Body of pancreas (tissue), 4 donors: ENCODE measurements at regions not wholly inside any gene's neighbourhood (a gene's known extent, or its start where the extent isn't known, plus 50 kb on each side); places are given as distances from the start of the nearest gene placed in this dataset.

ENCODE experiments used
- ATAC-seq: fragments of 150-250 bp; one replicate; pipeline ENCODE4 v1.9.1; 2016
- DNase-seq, 4 donors: peaks; one replicate each; pipeline ENCODE4 v3.0.0-alpha.2; 2019
- H3K27ac ChIP-seq, 4 donors: fragments of 200-600 bp; sonication (generic); 1 replicate in 3 of 4; 2 replicates in 1 of 4; pipeline versions ENCODE4 v1.5.1 to v1.6.1; 2016 to 2019; ENCODE audit warnings: mild to moderate bottlenecking in 1 of 4, mixed read lengths in 1 of 4, moderate library complexity in 1 of 4
- H3K27me3 ChIP-seq, 2 donors: fragments of 200-600 bp; sonication (generic); one replicate each; pipeline ENCODE4 v1.6.0; 2016; ENCODE audit warnings: mild to moderate bottlenecking in 1 of 2
- H3K36me3 ChIP-seq, 2 donors: fragments of 200-600 bp; sonication (generic); replicated peaks in 1 of 2; 2 replicates each; pipeline ENCODE4 v1.5.1; 2016; ENCODE audit warnings: low read depth in 2 of 2; ENCODE audit not compliant: insufficient read depth in 1 of 2
- H3K4me1 ChIP-seq: fragments of 200-600 bp; sonication (generic); one replicate; pipeline ENCODE4 v1.6.0; 2016
- H3K4me3 ChIP-seq, 2 donors: fragments of 200-600 bp; sonication (generic); 1 replicate in 1 of 2; 2 replicates in 1 of 2; pipeline ENCODE4 v1.5.1; 2016 to 2019
- H3K9me3 ChIP-seq, 3 donors: fragments of 200-600 bp; sonication (generic); 1 replicate in 2 of 3; 2 replicates in 1 of 3; pipeline ENCODE4 v1.5.1; 2016
- POLR2A ChIP-seq, 3 donors: fragments of 450-650 bp; IDR thresholded peaks; one replicate each; pipeline ENCODE4 v1.6.1; 2016; ENCODE audit warnings: antibody characterized with exemption in 3 of 3, mild to moderate bottlenecking in 2 of 3
- WGBS, 2 donors: methylation state at CpG; one replicate each; pipeline ENCODE4 v1.1.5; 2017; 5-methylcytosine and 5-hydroxymethylcytosine counted together
- intact Hi-C: fragments of 100-400 bp; cut with DNase I; formaldehyde crosslinking; loops from one replicate; pipeline ENCODE4 v1.15.1; 2023
- TF ChIP-seq, protein P1 (sequence below), 7 experiments: fragments of 450-650 bp in 4 of 7; fragments of 200-600 bp in 3 of 7; sonication (generic) in 3 of 7; IDR thresholded peaks; one replicate each; pipeline ENCODE4 v1.5.1; 2016 to 2019; ENCODE audit warnings: antibody characterized with exemption in 7 of 7

DNA sequence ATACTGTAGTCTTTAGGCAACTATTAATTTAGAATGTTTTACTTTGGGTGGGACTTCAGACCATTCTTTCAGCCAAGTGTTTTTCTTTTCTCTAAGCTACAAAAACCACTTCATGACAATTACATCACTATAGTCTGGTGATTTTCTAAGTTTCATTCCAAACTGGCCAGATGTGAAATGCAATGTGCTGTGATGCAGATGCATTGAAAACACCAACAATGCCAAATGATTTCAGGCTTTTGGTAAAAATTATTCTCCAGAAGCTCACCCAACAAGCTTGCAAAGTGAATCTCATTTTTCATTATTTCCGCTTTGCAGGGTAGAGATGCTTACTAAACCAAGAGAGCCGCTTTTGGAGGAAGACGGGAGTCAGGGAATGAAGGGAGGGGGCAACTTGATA, 118.4 kb upstream of the ANK3 start:
- TF ChIP-seq POLR2A (IDR thresholded peaks at IDR 0.05) = no peak
- TF ChIP-seq, protein P1, sequence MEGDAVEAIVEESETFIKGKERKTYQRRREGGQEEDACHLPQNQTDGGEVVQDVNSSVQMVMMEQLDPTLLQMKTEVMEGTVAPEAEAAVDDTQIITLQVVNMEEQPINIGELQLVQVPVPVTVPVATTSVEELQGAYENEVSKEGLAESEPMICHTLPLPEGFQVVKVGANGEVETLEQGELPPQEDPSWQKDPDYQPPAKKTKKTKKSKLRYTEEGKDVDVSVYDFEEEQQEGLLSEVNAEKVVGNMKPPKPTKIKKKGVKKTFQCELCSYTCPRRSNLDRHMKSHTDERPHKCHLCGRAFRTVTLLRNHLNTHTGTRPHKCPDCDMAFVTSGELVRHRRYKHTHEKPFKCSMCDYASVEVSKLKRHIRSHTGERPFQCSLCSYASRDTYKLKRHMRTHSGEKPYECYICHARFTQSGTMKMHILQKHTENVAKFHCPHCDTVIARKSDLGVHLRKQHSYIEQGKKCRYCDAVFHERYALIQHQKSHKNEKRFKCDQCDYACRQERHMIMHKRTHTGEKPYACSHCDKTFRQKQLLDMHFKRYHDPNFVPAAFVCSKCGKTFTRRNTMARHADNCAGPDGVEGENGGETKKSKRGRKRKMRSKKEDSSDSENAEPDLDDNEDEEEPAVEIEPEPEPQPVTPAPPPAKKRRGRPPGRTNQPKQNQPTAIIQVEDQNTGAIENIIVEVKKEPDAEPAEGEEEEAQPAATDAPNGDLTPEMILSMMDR (IDR thresholded peaks at IDR 0.05) = no peak
- Histone ChIP-seq H3K36me3 (no peaks in the 10 kb centered on the region), H3K4me3 (no peak overlapping the region), H3K4me1 (peaks cover 6% of the 10 kb centered on the region), H3K27me3 (no peaks in the 10 kb centered on the region), H3K27ac (no peak overlapping the region), H3K9me3 (no peaks in the 10 kb centered on the region)
- intact Hi-C loops = no loop called here
- ATAC-seq (no peak), DNase-seq (no peak)
- WGBS, 2 donors = 89 to 95% methylated on average over 3 of the region's 3 CpGs

DNA sequence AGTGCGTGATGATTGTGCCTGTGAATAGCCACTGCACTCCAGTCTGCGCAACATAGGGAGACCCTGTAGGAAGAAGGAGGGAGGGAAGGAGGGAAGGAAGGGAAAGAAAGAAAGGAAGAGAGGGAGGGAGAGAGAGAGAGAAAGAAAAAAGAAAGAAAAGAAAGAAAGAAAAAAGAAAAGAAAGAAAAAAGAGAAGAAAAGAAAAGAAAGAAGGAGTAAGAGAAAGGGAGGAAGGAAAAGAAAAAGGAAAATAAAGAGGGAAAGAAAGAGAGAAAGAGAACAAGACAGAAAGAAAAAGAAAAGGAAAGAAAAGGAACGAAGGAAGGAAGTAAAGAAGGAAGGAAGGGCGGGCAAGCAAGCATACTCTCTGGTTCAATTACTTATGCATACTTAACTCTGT, 112.9 kb upstream of the ANK3 start:
- WGBS, 2 donors = 90 to 99% methylated on average over 4 of the region's 4 CpGs
- no peak for DNase-seq
- intact Hi-C loops = no loop called here
- H3K4me3 ChIP-seq = no peak overlapping the region
- TF ChIP-seq POLR2A (IDR thresholded peaks at IDR 0.05) = no peak
- TF ChIP-seq, protein P1 (IDR thresholded peaks at IDR 0.05) = no peak
- H3K36me3 ChIP-seq = no peaks in the 10 kb centered on the region
- no peaks in the 10 kb centered on the region for H3K27me3 ChIP-seq
- H3K27ac ChIP-seq = no peak overlapping the region
- H3K9me3 ChIP-seq = no peaks in the 10 kb centered on the region
- ATAC-seq = no peak
- peaks cover 7% of the 10 kb centered on the region for H3K4me1 ChIP-seq

DNA sequence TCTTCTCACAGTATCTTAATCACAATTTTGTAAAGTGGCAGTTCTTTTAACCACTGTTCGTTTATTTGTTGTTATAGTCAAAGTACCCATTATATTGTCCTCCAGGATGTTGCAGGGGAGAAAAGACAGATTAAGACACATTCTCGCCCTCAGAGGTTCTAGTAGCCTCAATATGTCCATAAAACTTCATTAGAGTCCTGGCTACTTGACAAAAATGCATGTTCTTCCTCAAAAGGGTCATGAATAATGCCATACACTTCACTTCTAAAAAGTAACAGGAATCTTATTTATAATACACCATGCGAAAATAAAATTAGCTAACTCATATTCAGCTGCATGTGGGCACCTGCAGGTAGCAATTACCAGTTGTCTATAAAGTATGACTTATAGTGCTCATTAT, 109.3 kb upstream of the ANK3 start:
- intact Hi-C loops = no loop called here
- WGBS, 2 donors = 71 to 75% methylated on average over 3 of the region's 3 CpGs
- TF ChIP-seq, protein P1 (IDR thresholded peaks at IDR 0.05) = no peak
- TF ChIP-seq POLR2A (IDR thresholded peaks at IDR 0.05) = no peak

DNA sequence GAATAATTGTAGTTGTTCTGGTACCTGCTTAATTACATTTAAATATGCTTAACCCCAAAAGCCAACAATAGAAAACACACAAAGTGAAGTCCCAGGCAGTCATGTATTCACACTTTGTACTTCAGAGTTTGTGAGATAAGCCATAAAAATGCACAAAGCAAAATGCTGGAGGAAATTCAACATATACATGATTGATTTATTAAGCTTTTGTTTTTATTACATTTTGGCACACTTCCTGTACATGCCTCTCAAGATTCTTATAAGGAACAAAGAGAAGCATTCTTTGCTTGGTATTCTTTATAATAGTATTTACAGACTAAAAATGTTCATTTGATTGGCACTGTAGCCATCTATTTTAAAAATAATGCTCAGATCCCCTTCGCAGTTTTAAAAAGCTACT, 107.7 kb upstream of the ANK3 start:
- 44 to 55% methylated on average over 1 of the region's 1 CpG for WGBS, 2 donors
- ATAC-seq (no peak), DNase-seq (no peak)

More for the DNA sequence above, 109.3 kb upstream of the ANK3 start:
- H3K27ac ChIP-seq = no peak overlapping the region
- ATAC-seq (no peak), DNase-seq (no peak)
- peaks cover 7% of the 10 kb centered on the region for H3K4me1 ChIP-seq
- no peaks in the 10 kb centered on the region for H3K9me3 ChIP-seq
- no peak overlapping the region for H3K4me3 ChIP-seq
- H3K36me3 ChIP-seq = no peaks in the 10 kb centered on the region
- H3K27me3 ChIP-seq = no peaks in the 10 kb centered on the region

DNA sequence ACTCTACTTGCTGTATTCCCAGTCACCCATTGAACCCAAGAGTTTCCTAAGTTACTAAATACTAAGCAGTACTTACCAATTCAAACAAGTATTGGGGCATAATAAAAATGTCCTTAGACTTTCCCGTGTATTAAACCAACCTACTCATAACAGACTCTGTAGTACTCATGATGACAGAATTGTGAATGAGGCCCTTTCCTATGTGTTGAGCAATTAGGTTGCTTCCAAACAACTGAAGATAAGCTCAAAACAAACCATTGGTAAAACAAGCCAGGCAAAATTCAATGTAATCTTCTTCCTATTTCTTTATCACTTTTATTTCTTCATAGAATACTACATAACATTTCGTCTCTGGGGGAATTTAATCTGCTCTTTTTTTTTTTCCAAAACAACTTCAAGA, 106.5 kb upstream of the ANK3 start:
- no peak overlapping the region for H3K27ac ChIP-seq
- H3K36me3 ChIP-seq = no peaks in the 10 kb centered on the region
- intact Hi-C loops = no loop called here
- H3K4me3 ChIP-seq = no peak overlapping the region
- no peaks in the 10 kb centered on the region for H3K27me3 ChIP-seq
- 80 to 90% methylated on average over 2 of the region's 2 CpGs for WGBS, 2 donors
- ATAC-seq = no peak
- DNase-seq = no peak
- peaks cover 7% of the 10 kb centered on the region for H3K4me1 ChIP-seq
- no peak for TF ChIP-seq POLR2A (IDR thresholded peaks at IDR 0.05)
- TF ChIP-seq, protein P1 (IDR thresholded peaks at IDR 0.05) = no peak
- H3K9me3 ChIP-seq = no peaks in the 10 kb centered on the region

More for the DNA sequence above, 107.7 kb upstream of the ANK3 start:
- H3K27me3 ChIP-seq = no peaks in the 10 kb centered on the region
- no peak overlapping the region for H3K4me3 ChIP-seq
- H3K4me1 ChIP-seq = peaks cover 7% of the 10 kb centered on the region
- H3K9me3 ChIP-seq = no peaks in the 10 kb centered on the region
- no peak for TF ChIP-seq POLR2A (IDR thresholded peaks at IDR 0.05)
- TF ChIP-seq, protein P1 (IDR thresholded peaks at IDR 0.05) = no peak
- intact Hi-C loops = no loop called here
- no peaks in the 10 kb centered on the region for H3K36me3 ChIP-seq
- H3K27ac ChIP-seq = no peak overlapping the region
